Osteocyte (in vitro differentiated cells): ENCODE measurements at regions not wholly inside any gene's neighbourhood (a gene's known extent, or its start where the extent isn't known, plus 50 kb on each side); places are given as distances from the start of the nearest gene placed in this dataset.

Source experiments
- DNase-seq: peaks from one replicate; pipeline ENCODE4 v3.0.0; 2021; ENCODE audit warnings: mixed read lengths; ENCODE audit not compliant: unreplicated experiment; ENCODE audit errors: extremely low spot score
- H3K27ac Mint-ChIP-seq: one replicate; pipeline ENCODE4 v1.8.0; 2021; ENCODE audit warnings: mild to moderate bottlenecking, mixed read lengths; ENCODE audit not compliant: unreplicated experiment
- H3K27me3 Mint-ChIP-seq: one replicate; pipeline ENCODE4 v1.8.0; 2021; ENCODE audit warnings: mixed read lengths; ENCODE audit not compliant: unreplicated experiment
- H3K36me3 Mint-ChIP-seq: one replicate; pipeline ENCODE4 v1.8.0; 2021; ENCODE audit warnings: mixed read lengths; ENCODE audit not compliant: unreplicated experiment
- H3K4me1 Mint-ChIP-seq: one replicate; pipeline ENCODE4 v1.8.0; 2021; ENCODE audit warnings: mixed read lengths; ENCODE audit not compliant: unreplicated experiment
- H3K4me3 Mint-ChIP-seq: one replicate; pipeline ENCODE4 v1.8.0; 2021; ENCODE audit warnings: mild to moderate bottlenecking, moderate library complexity, mixed read lengths; ENCODE audit not compliant: unreplicated experiment
- H3K9me3 Mint-ChIP-seq: one replicate; pipeline ENCODE4 v1.8.0; 2021; ENCODE audit warnings: mixed read lengths; ENCODE audit not compliant: unreplicated experiment
- TF ChIP-seq, protein P1 (sequence below): fragments of 200-600 bp; sonication (generic); IDR thresholded peaks from 2 replicates; pipeline ENCODE4 v1.5.0; 2021; ENCODE audit warnings: antibody characterized with exemption, mild to moderate bottlenecking, moderate library complexity

DNA sequence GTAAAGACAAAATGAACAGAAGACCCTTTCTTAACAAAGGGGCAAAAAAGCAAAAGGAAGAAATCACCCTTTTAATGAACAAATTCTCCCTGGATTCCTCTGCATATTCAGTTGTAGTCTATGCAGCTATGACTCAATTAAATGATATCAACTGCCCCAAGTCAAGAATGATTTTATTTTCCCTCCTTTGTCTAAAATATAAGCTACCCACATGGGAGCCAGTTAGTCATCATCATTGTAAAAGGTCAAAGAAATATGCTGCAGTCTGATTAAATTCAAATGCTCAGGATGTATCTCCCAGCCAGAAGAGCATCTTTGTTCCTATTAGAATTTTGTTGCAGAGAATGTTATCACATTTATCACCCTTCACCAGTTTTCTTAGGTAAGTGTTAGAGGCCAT, 84.0 kb downstream of the SST start:
- TF ChIP-seq, protein P1, sequence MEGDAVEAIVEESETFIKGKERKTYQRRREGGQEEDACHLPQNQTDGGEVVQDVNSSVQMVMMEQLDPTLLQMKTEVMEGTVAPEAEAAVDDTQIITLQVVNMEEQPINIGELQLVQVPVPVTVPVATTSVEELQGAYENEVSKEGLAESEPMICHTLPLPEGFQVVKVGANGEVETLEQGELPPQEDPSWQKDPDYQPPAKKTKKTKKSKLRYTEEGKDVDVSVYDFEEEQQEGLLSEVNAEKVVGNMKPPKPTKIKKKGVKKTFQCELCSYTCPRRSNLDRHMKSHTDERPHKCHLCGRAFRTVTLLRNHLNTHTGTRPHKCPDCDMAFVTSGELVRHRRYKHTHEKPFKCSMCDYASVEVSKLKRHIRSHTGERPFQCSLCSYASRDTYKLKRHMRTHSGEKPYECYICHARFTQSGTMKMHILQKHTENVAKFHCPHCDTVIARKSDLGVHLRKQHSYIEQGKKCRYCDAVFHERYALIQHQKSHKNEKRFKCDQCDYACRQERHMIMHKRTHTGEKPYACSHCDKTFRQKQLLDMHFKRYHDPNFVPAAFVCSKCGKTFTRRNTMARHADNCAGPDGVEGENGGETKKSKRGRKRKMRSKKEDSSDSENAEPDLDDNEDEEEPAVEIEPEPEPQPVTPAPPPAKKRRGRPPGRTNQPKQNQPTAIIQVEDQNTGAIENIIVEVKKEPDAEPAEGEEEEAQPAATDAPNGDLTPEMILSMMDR = no peak
- Mint-ChIP-seq H3K27me3 (peaks cover 47% of the 10 kb centered on the region), H3K4me1 (peaks cover 5% of the 10 kb centered on the region), H3K27ac (no peak overlapping the region), H3K36me3 (no peaks in the 10 kb centered on the region), H3K9me3 (peaks cover 7% of the 10 kb centered on the region), H3K4me3 (no peak overlapping the region)
- no peak for DNase-seq

DNA sequence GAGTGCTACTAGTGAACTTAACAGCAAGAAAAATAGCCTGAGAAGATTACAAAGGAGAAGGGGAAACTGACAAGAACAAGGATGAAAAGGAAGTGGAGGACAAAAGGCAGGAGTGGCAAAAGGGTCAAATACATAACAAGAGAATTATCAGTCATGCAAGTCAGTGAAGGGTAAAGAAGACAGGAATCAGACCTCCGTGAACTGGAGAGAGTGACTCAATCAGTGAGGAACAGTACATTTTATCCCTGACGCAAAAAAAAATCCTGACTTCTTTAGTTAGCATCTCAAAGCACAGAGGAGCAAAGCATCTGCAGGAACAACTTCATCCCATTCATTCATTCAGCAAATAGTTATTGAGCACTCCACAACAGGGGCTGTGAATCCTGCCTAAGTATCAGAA, 97.8 kb downstream of the SST start:
- Mint-ChIP-seq H3K4me3 (no peak overlapping the region), H3K27me3 (no peaks in the 10 kb centered on the region), H3K9me3 (no peaks in the 10 kb centered on the region), H3K36me3 (no peaks in the 10 kb centered on the region), H3K4me1 (peaks cover 16% of the 10 kb centered on the region), H3K27ac (no peak overlapping the region)
- DNase-seq = no peak
- TF ChIP-seq, protein P1 = no peak

- Mint-ChIP-seq H3K36me3 (no peaks in the 10 kb centered on the region), H3K27ac (no peak overlapping the region), H3K9me3 (no peaks in the 10 kb centered on the region), H3K4me3 (no peak overlapping the region), H3K27me3 (no peaks in the 10 kb centered on the region), H3K4me1 (peaks cover 23% of the 10 kb centered on the region)
- DNase-seq = no peak
- TF ChIP-seq, protein P1 = no peak
Measured at GRCh38 chr3:187571701-187572100, 98.5 kb downstream of the SST start.

GRCh38 chr3:187570776-187571175, 99.4 kb downstream of the SST start:
- peaks cover 32% of the 10 kb centered on the region for H3K4me1 Mint-ChIP-seq
- no peak for DNase-seq
- H3K27ac Mint-ChIP-seq = no peak overlapping the region
- H3K4me3 Mint-ChIP-seq = no peak overlapping the region
- H3K36me3 Mint-ChIP-seq = no peaks in the 10 kb centered on the region
- H3K9me3 Mint-ChIP-seq = no peaks in the 10 kb centered on the region
- TF ChIP-seq, protein P1 = no peak
- no peaks in the 10 kb centered on the region for H3K27me3 Mint-ChIP-seq

- Mint-ChIP-seq H3K27me3 (no peaks in the 10 kb centered on the region), H3K36me3 (no peaks in the 10 kb centered on the region), H3K27ac (peak overlapping the region; percentile 92), H3K4me3 (peak overlapping the region; percentile 4), H3K4me1 (peaks cover 45% of the 10 kb centered on the region), H3K9me3 (no peaks in the 10 kb centered on the region)
- DNase-seq = no peak
- TF ChIP-seq, protein P1 = no peak
Measured at GRCh38 chr3:187568171-187568570, 102.0 kb downstream of the SST start.
